ENCODE measurements at regions not wholly inside any gene's neighbourhood (a gene's known extent, or its start where the extent isn't known, plus 50 kb on each side); places are given as distances from the start of the nearest gene placed in this dataset.

DNA sequence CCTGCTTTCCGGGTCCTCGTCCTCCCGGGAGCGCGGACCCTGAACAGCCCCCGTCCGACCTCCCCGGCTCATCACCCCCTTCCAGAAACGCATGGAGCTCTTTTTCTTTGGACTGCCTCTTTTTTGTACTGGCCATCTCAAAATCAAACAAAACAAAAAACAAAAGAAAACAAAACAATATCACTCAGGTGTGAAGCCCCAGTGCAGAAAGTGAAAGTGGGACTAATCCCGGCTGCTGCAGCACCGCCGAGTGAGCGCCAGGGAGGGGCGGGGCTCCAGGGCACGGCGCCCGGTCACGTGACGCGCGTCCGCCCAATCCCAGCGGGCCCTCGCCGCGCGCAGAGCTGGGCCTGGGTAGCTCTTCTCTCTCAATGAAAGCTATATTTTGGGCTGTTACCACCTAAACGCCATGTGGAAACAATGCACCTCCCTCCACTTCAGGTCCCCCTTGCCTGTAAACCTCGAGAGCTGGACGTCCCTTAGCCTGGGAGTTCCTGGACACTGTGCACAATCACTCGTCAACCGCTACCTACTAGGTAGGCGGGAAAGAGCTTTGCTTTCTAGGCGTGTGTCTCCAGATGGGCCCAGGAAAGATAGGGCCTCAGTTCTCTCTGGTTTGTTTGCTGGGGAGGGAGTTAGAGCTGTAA, 93.7 kb upstream of the PRDM1 start:
- TF ChIP-seq POLR2A (IDR thresholded peaks at IDR 0.05; ENCODE audit: low read depth, low read length) (no peak), TAF1 (IDR thresholded peaks at IDR 0.05; ENCODE audit: borderline replicate concordance, low read depth, low read length) (no peak)

Data from GM12892 (cell line).